PC-3 (cell line): ENCODE measurements at regions not wholly inside any gene's neighbourhood (a gene's known extent, or its start where the extent isn't known, plus 50 kb on each side); places are given as distances from the start of the nearest gene placed in this dataset.

ENCODE experiments used
- ATAC-seq: fragments of 200-7000 bp; cut with Tn5 transposase; 2 replicates; pipeline ENCODE4 v1.9.1; 2020; ENCODE audit warnings: mild to moderate bottlenecking, moderate library complexity
- BruUV-seq: library from RNA; stranded (reverse); fragments of 400-500 nt; replicated peaks from 2 replicates; lab custom pipeline; 2021; lab: Mats Ljungman, UMichigan
- CTCF ChIA-PET: fragments of 300-600 bp; sonication (Branson Sonifier 250); formaldehyde crosslinking; loops from one replicate; lab custom pipeline; 2022; ENCODE audit warnings: antibody characterized with exemption; lab: Charles Lee
- POLR2A ChIA-PET: fragments of 300-600 bp; sonication (Branson Sonifier 250); formaldehyde crosslinking; loops from one replicate; lab custom pipeline; 2022; ENCODE audit warnings: antibody characterized with exemption; ENCODE audit not compliant: unreplicated experiment; lab: Charles Lee
- DNase-seq: peaks from one replicate; pipeline ENCODE4 v3.0.0-alpha.2; 2015
- H2AFZ ChIP-seq: fragments of 300-600 bp; sonication (generic); 2 replicates; pipeline ENCODE4 v1.6.0; 2016; ENCODE audit warnings: antibody characterized with exemption, low read length
- H3F3A ChIP-seq: fragments of 300-600 bp; sonication (generic); one replicate; pipeline ENCODE4 v1.6.0; 2017; ENCODE audit warnings: antibody characterized with exemption, low read length, control low read depth, mild to moderate bottlenecking; ENCODE audit not compliant: unreplicated experiment
- H3K27ac ChIP-seq: fragments of 300-600 bp; sonication (generic); 2 replicates; pipeline ENCODE4 v1.5.1; 2016; ENCODE audit warnings: mild to moderate bottlenecking, low read length
- H3K27me3 ChIP-seq: fragments of 300-600 bp; sonication (generic); 2 replicates; pipeline ENCODE4 v1.6.1; 2016; ENCODE audit warnings: low read length, mixed read lengths
- H3K36me3 ChIP-seq: fragments of 300-600 bp; sonication (generic); 2 replicates; pipeline ENCODE4 v1.6.1; 2016; ENCODE audit warnings: low read depth, mixed run types, low read length, mixed read lengths
- H3K4me1 ChIP-seq: fragments of 300-600 bp; sonication (generic); 2 replicates; pipeline ENCODE4 v1.5.1; 2016; ENCODE audit warnings: low read length; ENCODE audit not compliant: insufficient read depth
- H3K4me2 ChIP-seq: fragments of 300-600 bp; sonication (generic); 2 replicates; pipeline ENCODE4 v1.6.0; 2016; ENCODE audit warnings: low read length
- H3K4me3 ChIP-seq: fragments of 300-600 bp; sonication (generic); 2 replicates; pipeline ENCODE4 v1.5.1; 2016; ENCODE audit warnings: mild to moderate bottlenecking, low read length, mixed read lengths
- H3K79me2 ChIP-seq: fragments of 300-600 bp; sonication (generic); 2 replicates; pipeline ENCODE4 v1.6.1; 2017; ENCODE audit warnings: low read length, mixed read lengths
- H3K9ac ChIP-seq: fragments of 300-600 bp; sonication (generic); 2 replicates; pipeline ENCODE4 v1.6.0; 2016; ENCODE audit warnings: mild to moderate bottlenecking, low read length
- H3K9me2 ChIP-seq: fragments of 300-600 bp; sonication (generic); replicated peaks from 2 replicates; pipeline ENCODE4 v1.6.1; 2016; ENCODE audit warnings: mixed run types, low read length, mixed read lengths
- H3K9me3 ChIP-seq: fragments of 300-600 bp; sonication (generic); 2 replicates; pipeline ENCODE4 v1.6.1; 2016; ENCODE audit warnings: low read length, mixed read lengths
- H4K20me1 ChIP-seq: fragments of 300-600 bp; sonication (generic); 2 replicates; pipeline ENCODE4 v1.6.1; 2016; ENCODE audit warnings: low read length, mixed read lengths
- CTCF ChIP-seq: fragments of 300-600 bp; sonication (generic); conservative IDR thresholded peaks from 2 replicates; pipeline ENCODE4 v1.5.1; 2017; ENCODE audit warnings: antibody characterized with exemption, low read depth, mild to moderate bottlenecking, low read length
- EZH2 ChIP-seq: fragments of 300-600 bp; sonication (generic); IDR thresholded peaks from one replicate; pipeline ENCODE4 v1.6.1; 2017; ENCODE audit warnings: antibody characterized with exemption, mild to moderate bottlenecking, low read length; ENCODE audit not compliant: unreplicated experiment
- EZH2phosphoT487 ChIP-seq: fragments of 300-600 bp; sonication (generic); IDR thresholded peaks from 2 replicates; pipeline ENCODE4 v1.6.1; 2018; ENCODE audit warnings: mild to moderate bottlenecking, antibody characterized with exemption, low read length, borderline replicate concordance
- intact Hi-C: fragments of 100-400 bp; cut with micrococcal nuclease; formaldehyde crosslinking; loops from 2 replicates; pipeline ENCODE4 v1.9.0; 2023

GRCh38 chr17:53176629-53177028 lies 646.1 kb upstream of the KIF2B start:
- H3K27ac ChIP-seq: no peak overlapping the region
- no peaks in the 10 kb centered on the region for H3K36me3 ChIP-seq
- H3K4me3 ChIP-seq: no peak overlapping the region
- H3K4me2 ChIP-seq: no peak overlapping the region
- ChIA-PET CTCF (no interaction called here), POLR2A (no interaction called here)
- H3K27me3 ChIP-seq: no peaks in the 10 kb centered on the region
- H3K9me3 ChIP-seq: peaks cover 37% of the 10 kb centered on the region
- no peak overlapping the region for H3K9ac ChIP-seq
- H3K4me1 ChIP-seq: no peaks in the 10 kb centered on the region
- no peaks in the 10 kb centered on the region for H4K20me1 ChIP-seq
- intact Hi-C loops: no loop called here
- H3F3A ChIP-seq: no peaks in the 10 kb centered on the region
- no peak overlapping the region for H2AFZ ChIP-seq
- no peaks in the 10 kb centered on the region for H3K79me2 ChIP-seq
- no peak for DNase-seq
- no peaks in the 10 kb centered on the region for H3K9me2 ChIP-seq
- TF ChIP-seq EZH2phosphoT487 (no peak), CTCF (no peak)
- no peak for ATAC-seq
- BruUV-seq: no TSS peak

DNA sequence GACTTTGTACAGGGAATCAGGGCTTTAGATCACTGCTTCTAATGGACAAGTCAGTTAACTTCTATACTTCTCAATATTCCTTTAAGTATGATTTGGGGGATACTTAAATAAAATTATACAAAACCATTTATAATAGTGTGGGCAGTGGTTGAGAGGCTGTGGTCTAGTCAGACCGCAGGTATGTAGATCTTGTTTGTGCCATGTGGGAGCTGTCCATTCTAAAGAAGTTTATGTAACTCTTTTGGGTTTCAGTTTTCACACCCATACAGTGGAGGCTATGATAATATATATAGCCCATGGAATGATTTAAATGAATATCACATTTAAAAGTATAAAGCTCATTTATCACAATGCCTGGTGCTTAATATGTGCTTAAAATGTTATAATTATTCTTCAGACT lies 654.3 kb upstream of the KIF2B start:
- no peaks in the 10 kb centered on the region for H3F3A ChIP-seq
- no peak overlapping the region for H3K4me3 ChIP-seq
- H3K4me2 ChIP-seq: no peak overlapping the region
- intact Hi-C loops: no loop called here
- H4K20me1 ChIP-seq: no peaks in the 10 kb centered on the region
- no peak overlapping the region for H2AFZ ChIP-seq
- ATAC-seq: no peak
- ChIA-PET CTCF (no interaction called here), POLR2A (no interaction called here)
- no peak overlapping the region for H3K9ac ChIP-seq
- H3K36me3 ChIP-seq: no peaks in the 10 kb centered on the region
- TF ChIP-seq EZH2phosphoT487 (no peak), EZH2 (no peak), CTCF (no peak)
- no peaks in the 10 kb centered on the region for H3K9me2 ChIP-seq
- no peak for DNase-seq
- H3K4me1 ChIP-seq: no peaks in the 10 kb centered on the region
- no peaks in the 10 kb centered on the region for H3K79me2 ChIP-seq
- H3K27ac ChIP-seq: no peak overlapping the region
- H3K9me3 ChIP-seq: peaks cover 41% of the 10 kb centered on the region
- no peaks in the 10 kb centered on the region for H3K27me3 ChIP-seq
- no TSS peak for BruUV-seq

DNA sequence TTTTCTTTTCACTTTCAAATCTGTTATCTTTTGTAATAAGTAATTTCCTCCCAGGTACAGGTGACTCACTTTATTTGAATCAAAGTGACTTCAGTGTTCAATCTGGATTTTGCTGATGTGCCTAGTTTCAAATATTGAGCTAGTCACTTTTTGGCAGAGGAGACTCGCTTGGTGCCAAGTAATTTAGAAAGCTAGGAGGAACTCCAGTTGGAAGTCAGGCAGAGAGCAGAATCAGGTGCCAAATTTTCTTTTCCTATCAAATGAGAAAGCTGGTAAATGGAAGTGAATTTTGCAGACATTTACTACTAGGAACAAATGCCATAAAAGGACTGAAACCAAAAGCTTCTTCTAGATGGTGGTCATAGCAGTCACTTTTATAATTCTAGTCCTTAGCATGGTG lies 656.0 kb upstream of the KIF2B start:
- POLR2A ChIA-PET: no interaction called here

More for the DNA sequence above, 656.0 kb upstream of the KIF2B start:
- ATAC-seq (no peak), DNase-seq (no peak)
- H3K4me1 ChIP-seq: no peaks in the 10 kb centered on the region
- H4K20me1 ChIP-seq: no peaks in the 10 kb centered on the region
- intact Hi-C loops: no loop called here
- H3K27me3 ChIP-seq: no peaks in the 10 kb centered on the region
- H3K9me2 ChIP-seq: no peaks in the 10 kb centered on the region
- H3K79me2 ChIP-seq: no peaks in the 10 kb centered on the region
- no peak overlapping the region for H3K9ac ChIP-seq
- CTCF ChIA-PET: no interaction called here
- H2AFZ ChIP-seq: no peak overlapping the region
- no peak overlapping the region for H3K4me3 ChIP-seq
- no peak for TF ChIP-seq EZH2phosphoT487
- H3K9me3 ChIP-seq: peaks cover 30% of the 10 kb centered on the region; the same call in 1 of the 2 replicates
- no peaks in the 10 kb centered on the region for H3K36me3 ChIP-seq
- no peak overlapping the region for H3K27ac ChIP-seq
- no peak overlapping the region for H3K4me2 ChIP-seq
- H3F3A ChIP-seq: no peaks in the 10 kb centered on the region
- BruUV-seq: no TSS peak
